D341Med (cell line): ENCODE measurements at regions not wholly inside any gene's neighbourhood (a gene's known extent, or its start where the extent isn't known, plus 50 kb on each side); places are given as distances from the start of the nearest gene placed in this dataset.

Experiments
- DNase-seq: peaks from one replicate; pipeline ENCODE4 v3.0.0; 2012; ENCODE audit warnings: low spot score

DNA sequence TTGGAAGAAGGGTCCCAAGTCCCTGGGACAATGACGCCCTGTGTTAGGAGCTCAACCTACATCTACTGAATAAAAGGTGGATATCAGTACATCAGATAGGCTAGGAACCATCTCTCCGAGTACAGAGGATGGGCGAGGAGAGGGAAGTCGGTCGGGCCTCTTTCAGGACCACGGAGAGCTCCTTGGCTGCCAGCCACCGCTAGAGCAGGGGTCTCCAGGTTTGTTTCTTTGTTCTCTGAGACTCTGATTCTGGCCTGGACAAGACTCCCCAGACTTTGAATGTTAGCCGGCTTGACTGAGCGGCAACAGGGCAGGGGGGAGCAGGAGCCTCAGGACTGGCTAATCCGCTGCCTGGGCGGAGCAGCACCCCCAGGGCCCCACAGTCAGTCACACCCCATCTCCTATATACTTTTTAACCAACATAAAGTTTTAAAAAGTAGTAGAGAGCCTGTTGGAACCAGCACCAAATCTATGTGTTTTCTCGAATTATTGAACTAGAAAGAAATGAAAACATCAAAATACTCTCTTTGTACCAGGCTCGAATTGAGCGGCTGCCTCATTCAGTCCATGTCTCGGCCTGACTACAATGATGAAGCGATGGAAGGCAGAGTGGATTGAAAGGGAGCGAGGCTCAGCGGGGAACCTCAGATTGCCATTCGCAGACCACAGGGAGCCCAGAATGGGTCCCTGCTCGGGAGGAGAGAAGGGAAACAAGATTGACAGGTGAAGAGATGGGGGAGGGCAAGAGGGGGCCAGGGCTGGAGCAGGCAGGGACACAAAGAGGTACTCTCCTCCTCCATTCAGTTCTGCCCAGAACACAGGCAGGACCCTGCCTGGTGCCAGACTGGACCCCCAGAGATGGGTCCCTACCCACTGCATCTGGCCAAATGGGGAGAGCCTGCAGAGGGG is 131.6 kb downstream of the TPRA1 start:
- DNase-seq = no peak

DNA sequence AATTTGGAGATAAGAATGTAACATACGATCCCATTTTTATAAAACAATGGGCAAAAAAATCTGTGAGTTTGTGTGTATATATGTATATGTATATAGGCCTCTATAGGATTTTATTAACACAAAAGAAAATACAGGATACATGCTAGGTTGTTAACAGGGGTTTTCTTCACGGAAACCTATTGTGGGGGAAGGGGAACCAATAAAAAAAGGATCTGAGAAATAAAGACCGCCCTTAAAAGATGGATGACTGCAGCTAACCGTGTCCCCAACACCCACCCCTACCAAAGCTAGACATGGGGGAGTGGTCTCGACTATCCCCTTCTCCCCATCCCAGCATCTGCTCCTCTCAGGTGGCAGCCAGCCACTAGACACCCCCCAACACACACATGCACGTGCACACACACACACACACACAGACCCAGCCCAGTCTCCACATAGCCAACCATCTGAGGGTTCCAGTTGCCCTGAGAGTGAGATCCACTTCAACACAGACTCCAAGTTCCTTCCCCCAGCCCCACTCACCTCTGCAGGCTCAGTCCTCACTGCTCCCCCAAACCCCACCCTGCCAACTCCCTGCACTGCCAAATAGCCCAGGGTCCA is 132.9 kb downstream of the TPRA1 start:
- DNase-seq = no peak

DNA sequence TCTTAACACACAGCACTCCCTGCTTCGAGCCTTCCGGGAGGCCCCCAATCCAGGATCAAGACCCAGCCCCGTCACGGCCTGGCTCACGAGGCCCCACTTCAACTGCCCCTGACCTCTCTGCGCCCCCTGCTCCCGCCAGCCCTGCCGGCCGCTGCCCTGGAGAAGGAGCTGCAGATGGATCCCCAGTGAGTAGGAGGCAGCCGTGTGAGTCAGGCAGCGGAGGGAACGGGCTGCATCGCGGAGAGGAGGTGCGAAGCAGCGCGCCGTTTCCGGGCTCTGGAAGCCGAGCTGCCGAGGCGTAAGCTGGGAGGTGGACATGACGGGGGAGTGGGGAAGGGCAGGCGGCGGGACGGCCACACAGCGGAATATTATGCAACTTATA is 133.4 kb downstream of the TPRA1 start:
- DNase-seq = no peak

DNA sequence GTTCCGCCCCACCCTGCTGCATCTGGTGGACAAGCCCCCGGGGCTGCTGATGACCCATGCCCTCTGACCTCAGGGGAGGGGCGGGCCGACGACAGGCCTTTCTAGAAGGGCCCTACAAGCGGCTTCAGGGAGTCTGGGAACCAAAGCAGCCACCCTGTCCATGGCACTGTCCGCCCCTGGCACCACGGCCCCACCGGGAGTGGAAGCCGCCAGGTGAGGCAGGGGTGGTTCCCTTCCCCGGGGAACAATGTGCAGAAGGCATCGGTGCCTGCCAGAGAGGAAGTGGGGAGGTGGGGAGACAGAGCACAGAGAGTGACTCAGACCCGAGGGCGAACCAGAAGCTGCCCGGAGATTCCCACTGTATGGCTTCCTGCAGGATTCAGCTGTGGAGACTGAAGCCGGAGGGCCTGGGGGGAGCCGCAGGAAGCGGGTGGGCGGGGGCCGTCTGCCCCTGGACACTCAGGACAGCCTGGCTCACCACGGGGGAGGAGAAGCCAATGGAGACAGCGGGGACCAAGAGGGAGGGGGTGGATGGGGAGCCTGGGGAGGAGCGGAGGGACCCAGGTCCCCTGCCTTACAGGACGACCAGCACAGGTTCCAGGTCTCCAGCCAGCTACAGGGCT is 134.0 kb downstream of the TPRA1 start:
- DNase-seq = no peak

DNA sequence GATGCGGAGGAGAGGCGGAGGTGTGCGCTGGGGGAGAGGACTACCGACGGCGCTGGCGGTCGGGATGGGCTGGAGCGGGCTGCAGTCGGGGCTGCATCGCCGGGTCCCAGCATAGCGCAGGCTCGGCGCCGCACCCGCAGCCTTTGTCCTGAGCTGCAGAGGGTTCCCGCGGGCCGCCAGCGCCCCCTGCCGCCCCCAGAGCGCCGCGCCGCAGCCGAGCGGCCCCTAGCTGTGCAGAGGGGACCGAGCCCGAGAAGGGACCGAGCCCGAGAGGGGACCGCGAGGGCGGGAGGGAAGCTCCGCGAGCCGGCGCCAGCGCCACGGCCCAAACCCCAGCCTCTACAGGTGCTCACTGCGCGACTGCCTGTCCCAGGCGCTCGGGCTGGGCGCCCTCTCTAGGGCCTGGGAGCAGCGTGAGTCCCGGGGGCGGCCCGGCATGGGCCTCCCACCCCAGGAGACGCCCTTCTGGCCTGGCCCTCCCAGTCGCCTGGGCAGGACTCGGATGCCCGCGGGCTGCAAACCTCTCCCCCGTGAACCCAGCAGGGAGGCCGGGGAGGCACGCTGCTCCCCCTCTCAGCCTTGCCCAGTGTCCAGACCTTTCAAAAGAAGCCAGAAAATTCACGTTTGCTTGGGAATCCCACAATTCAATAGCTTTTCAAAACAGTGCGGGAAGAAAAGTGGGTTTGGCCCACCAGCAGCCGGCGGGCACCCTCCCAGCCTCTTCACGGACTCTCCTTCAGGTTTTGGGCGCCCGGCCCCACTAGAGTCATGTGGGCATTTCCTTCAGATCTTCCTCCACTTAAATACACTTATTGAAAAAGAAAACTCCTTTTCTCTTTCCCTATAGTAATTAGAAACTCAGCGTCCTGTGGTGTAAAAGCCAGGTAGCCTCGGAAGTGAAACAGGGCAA is 134.7 kb downstream of the TPRA1 start:
- peak; percentile 97 for DNase-seq

DNA sequence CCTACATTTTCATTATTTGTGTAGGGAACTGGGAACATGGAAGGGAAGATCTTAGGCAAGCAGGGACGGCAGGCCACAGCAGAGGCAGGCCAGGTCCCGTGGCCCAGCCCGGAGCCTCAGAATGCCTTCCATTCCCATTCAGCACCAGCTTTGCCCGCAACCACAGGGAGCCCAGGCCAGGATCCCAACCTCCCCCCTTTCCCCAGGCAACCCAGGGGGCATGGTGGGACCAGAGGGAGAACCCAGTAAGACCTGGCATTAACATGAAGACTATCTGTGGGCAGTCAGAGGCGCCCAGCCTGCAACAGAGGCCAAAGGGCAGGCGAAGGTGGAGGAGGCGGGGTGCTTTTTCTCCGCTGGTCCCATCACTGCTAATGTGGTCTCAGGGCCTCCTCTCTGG is 135.6 kb downstream of the TPRA1 start:
- no peak for DNase-seq

DNA sequence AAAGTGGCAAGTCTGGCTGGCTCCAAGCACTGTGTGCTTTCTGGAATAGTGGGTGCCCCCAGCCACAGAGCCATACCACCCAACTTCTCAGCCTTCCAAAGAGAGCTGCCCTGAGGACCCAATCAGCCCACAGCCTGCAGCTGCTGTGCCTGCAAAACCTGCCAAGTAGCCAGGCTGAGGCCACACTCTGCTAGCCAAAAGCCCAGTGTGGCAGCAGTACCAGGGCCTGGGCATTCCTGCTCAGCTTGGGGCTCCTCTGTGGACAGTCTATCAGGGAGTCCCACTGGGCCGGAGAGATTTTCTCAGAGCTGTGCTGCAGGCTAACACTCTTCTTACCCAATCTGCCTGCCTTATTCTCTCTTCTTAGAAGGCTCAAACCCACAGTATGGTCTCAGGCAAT is 136.5 kb downstream of the TPRA1 start:
- no peak for DNase-seq

DNA sequence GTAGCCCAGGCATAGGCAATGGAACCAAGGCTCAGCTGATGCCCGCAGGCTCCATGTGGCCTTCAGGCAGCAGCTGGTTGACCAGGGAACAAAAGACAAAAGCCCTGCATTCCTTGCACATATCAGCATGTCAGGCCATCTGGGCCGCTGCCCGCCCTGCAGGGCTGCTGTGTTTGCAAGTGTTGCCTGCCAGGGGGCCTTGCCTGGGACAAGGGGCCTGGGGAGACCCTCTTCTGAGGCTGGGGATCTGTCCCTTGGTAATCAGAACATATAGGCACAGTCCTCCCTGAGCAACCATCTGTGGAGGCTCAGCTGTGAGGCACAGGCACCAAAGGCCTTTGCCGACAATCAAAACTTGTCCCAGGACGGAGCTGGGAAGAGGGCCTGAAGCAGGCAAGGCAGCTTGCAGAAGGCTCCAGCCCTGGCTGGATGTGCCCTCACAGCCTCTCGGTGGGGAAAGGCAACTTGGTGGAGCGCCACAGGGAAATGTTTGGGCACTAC is 138.2 kb downstream of the TPRA1 start:
- DNase-seq = no peak

DNA sequence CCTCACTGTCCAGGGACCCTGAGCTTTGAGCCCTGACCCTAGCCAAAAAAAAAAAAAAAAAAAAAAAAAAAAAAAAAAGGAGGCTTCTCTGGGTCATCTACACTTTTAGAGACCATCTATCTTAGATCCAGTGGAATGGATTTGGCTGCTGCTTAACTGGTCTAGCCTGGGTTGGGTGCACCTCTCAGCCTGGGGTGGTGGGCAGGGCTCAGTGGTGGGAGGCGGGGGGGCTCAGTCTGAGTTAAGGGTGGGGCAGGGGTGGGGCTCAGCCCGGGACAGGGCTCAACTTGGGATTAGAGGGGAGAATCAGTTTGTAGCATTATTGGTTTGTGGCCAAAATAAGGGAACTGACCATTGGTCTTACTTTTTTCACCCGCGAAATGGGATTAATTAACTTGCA is 139.2 kb downstream of the TPRA1 start:
- DNase-seq = no peak

DNA sequence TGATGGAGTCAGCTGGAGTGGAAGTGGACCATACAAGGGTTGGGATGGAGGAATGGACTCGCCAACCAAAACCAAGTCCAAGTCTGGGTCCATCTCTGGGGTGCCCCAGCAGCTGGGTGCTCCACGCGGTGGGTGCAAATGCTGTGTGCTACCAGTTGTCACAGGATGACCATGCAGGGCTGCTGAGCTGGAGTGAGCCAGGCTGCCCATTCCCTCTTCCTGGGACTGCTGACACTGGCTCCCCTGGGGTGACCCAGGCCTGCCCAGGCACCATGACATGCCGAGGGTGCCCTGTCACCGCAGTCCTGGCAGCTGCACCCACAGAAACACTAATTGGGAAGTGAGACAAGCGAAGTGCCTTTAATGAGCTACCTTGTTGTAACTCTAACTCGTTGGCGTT is 140.2 kb downstream of the TPRA1 start:
- DNase-seq = no peak

DNA sequence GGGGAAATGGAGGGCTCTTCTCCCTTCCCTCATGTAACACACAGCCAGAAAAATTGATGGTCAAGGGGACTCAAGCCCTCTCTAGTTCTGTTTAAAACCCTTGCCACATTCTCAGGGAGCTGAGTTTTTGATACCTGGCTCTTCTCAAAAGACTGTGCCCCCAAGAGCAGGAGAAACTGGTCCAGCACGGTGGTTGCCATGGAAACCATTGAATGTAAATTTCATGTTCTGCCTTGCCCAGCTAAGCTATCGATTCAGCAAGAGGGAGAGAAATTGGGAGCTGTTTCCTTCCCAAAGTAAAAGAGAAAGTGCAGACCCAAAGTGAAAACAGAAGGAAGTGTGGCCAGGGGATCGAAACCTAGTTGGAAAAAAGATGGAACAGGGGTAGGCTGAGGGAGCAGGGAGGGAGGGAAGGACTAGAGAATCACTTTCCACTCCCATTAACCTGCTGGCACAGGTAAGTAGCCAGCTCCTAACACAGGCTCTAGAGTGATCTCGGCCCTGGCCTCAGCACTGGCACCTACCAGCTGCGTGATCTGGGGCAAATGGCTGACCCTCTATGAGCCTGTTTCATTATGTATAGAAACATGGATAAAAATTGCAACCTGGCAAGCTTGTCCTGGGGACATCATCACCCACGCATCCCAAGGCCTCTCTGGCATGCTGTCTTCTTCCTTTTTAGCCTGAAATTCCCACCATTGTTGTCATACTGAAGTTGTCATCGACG is 140.9 kb downstream of the TPRA1 start:
- no peak for DNase-seq

DNA sequence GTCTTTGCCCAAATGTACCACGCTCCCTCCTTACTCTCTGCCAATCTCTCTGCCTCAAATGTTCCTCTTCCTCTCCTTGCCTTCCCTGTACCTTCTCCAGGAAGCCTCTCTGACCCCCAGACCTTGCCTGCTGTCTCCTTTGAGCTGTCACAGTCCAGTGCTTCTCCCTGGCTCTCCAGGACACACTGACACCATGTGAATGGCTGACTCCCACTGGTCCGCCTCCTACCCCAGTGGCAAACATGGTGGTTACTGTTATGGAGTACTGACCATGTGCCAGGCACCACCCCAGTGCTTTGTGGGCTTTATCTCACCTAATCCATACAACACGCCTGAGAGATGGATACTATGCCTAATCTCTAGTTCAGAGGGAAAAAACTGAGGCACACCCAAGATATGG is 141.9 kb downstream of the TPRA1 start:
- DNase-seq = no peak

DNA sequence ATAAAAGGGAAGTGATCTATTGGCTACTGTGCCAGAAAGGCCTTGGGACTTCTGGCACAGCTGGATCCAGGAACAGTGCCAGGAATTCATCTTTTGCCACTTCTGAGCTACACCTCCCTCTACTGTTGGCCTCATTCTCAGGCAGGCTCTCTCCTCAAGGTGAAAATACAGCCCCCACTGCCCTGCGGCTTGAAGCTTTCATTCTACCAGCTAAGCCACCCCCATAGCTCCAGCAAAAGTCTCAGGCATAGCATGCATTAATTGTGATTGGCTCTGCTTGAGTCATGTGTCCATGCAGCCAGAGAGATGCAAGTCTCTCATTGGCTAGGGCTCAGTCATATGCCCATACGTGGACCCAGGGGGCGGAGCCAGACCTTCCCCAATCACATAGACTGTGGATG is 142.4 kb downstream of the TPRA1 start:
- DNase-seq = no peak

DNA sequence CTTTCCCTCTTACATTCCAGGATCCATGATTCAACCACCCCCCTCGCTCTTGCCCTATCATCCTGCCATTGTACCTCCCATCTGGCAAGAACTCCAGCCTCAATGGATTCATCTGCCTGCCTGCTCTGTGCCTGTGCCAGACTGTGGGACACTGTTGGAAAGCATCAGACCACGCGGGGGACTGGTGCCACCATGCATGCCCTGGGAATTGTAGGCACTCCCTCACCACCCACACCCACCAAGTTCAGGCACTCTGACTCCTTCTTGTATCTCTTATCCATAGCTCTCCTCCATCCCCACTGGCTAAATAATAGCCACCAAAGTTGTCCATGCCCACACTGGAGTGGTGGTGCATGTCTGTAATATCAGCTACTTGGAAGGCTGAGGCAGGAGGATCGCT is 143.8 kb downstream of the TPRA1 start:
- no peak for DNase-seq

DNA sequence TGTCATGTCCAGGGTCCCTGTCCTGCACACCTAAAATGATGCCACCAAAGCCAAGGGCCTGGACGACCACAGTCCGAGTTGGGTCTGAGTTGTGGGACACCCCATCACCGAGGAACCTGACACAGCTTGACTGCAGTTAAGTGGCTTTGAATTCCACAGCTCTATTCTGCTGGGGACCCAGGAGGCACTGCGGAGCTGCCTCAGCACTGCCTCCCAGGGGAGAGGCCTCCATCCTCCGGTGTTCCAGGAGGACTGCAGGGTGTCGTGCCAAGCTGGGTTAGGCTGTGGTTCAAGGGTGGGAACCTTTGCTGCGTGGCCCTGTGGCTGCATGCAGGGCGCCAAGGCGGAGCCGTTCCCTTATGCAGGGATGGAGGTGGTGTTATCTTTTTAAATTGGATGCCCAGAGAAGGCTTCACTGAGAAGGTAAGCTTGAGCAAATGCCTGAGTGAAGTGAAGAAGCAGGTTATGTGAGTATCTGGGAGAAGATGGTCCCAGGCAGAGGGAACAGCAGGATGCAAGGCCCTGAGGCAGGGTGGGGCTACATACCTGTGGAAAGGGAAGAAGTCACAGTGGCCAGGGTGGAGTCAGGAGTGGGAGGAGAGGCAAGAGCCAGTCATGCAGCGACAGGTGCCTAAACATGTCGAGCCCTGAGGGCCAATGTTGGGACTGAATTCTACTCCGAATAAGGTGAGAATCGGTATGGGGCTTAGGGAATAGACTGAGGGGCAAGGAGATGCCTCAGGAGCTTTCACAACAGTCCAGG is 144.8 kb downstream of the TPRA1 start:
- DNase-seq = no peak

DNA sequence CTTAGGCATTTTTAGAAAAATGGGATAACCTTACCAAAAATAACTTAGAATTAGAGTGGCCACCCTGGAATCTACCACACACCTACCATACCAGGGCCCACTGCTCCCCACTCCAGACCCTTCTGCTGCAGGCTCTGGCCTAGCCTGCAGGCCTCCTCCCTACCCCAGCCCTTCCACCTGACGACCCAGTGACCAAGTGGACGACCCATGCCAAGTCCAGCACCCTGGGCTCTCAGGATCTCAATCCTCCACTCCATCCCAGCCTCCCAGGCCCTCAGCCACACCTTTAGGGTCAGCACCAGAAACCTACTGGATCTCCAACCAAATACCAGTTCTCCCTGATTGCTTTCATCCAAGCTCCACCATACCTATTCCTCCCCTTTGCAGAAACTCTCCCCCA is 145.8 kb downstream of the TPRA1 start:
- DNase-seq = no peak

DNA sequence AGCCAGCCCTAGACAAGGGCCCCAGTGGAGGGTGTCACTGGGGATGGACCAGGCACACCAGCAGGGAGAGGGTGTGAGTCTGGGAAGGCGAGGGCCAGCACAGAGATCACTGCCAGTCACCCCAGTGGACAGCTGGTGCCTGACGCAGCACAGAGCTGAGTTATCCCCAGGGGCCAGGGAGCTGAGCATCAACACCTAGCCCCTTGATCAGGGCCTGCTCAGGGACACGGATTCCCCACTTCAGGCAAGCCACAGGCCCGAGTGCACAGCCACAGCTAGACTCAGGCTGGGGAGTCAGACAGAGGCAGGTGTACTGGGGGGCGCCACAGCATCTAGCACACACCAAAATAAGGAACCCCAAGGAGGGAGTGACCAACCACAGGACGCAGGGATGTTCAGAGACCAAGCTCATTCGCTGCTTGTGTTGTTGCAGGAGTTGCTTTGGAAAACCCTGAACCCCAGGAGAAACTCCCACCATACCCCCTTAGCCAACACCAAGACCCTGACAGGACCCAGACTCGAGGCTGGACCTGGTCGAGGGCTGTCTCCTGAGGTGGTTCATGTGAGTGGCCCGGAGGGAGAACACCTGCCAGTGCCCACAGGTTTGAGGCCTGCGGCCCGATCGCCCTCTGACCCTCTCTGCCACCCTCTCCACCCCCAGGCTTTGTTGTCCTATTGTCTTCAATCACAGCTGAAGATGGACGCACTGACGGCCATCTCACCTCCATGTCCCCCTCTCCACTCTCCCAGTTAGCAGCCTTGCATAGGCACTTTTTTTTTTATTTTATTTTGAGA is 146.8 kb downstream of the TPRA1 start:
- DNase-seq = no peak

DNA sequence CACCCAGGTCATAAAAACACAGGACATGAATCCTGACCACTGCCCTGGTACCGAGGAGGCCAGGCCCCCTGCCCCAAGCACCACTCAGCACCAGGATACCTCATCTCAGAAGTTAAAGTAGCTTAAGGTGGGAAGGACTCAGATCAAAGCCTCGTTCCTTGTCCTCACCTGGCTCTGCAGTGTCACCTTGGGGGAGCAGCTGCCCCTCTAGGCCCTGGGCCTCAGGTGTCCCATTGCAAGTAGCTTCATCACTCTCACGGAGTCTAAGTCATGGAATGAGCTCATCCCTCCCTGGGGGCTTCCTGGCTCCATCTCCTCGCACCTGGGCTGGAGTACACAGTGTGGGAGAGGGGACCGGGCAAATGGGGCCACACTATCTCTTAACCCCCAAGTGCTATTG is 148.0 kb downstream of the TPRA1 start:
- no peak for DNase-seq

DNA sequence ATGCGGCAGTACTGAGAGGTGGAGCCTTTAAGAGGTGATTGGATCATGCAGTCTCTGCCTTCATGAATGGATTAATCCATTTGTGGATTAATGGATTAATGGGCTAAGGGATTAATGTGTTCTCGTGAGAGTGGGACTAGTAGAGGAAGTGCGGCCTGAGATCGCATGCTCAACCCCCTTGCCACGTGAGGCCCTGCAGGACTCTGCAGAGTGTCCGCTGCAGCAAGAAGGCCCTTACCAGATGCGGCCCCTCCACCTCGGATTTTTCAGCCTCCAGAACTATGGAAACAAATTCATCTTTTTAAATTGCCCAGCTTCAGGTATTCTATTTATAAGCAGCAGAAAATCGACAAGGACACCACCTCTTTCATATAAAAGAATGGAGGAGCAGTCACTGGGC is 148.8 kb downstream of the TPRA1 start:
- DNase-seq = peak; percentile 65

DNA sequence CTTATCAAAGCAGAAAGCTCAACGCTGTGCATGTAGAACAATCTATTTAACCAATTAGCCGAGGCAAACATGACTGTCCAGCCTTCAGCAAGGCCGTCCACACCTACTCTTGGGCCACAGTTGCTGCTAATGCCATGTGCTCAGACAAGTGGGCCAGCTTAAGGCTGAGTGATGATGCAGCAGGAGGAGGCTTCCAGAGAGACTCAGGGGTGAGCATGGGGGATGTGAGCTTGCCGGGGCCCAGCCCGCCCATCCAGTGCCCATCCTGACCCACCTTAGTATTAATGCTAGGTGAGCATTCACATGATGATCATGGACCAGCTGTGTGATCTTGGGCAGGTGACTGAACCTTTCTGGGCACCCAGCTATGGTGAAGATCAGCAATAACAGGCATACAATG is 150.1 kb downstream of the TPRA1 start:
- DNase-seq = no peak
